Suprapubic skin (tissue), 4 donors: ENCODE measurements at regions not wholly inside any gene's neighbourhood (a gene's known extent, or its start where the extent isn't known, plus 50 kb on each side); places are given as distances from the start of the nearest gene placed in this dataset.

ENCODE experiments used
- DNase-seq, 2 donors: peaks; one replicate each; pipeline ENCODE4 v3.0.0-alpha.2; 2019; ENCODE audit warnings: low spot score in 2 of 2
- H3K27ac ChIP-seq: fragments of 200-600 bp; sonication (generic); one replicate; pipeline ENCODE4 v1.5.1; 2019
- H3K27me3 ChIP-seq: fragments of 200-600 bp; sonication (generic); one replicate; pipeline ENCODE4 v1.5.1; 2019
- H3K36me3 ChIP-seq: fragments of 200-600 bp; sonication (generic); one replicate; pipeline ENCODE4 v1.5.1; 2019
- H3K4me1 ChIP-seq: fragments of 200-600 bp; sonication (generic); one replicate; pipeline ENCODE4 v1.5.1; 2019
- H3K4me3 ChIP-seq: fragments of 200-600 bp; sonication (generic); one replicate; pipeline ENCODE4 v1.5.1; 2019; ENCODE audit warnings: mild to moderate bottlenecking
- H3K9me3 ChIP-seq: fragments of 200-600 bp; sonication (generic); one replicate; pipeline ENCODE4 v1.5.1; 2019
- CTCF ChIP-seq, 2 donors: fragments of 200-600 bp in 1 of 2; fragments of 450-650 bp in 1 of 2; sonication (generic) in 1 of 2; IDR thresholded peaks; one replicate each; pipeline ENCODE4 v1.5.1; 2016 to 2019; ENCODE audit warnings: antibody characterized with exemption in 2 of 2, mild to moderate bottlenecking in 1 of 2, moderate library complexity in 1 of 2
- EP300 ChIP-seq: sonication (generic); formaldehyde crosslinking; IDR thresholded peaks from one replicate; pipeline ENCODE4 v1.6.1; 2017; ENCODE audit warnings: antibody characterized with exemption
- POLR2A ChIP-seq, 2 donors: fragments of 450-650 bp; IDR thresholded peaks; one replicate each; pipeline ENCODE4 v1.6.1; 2017; ENCODE audit warnings: antibody characterized with exemption in 2 of 2, mild to moderate bottlenecking in 2 of 2, moderate library complexity in 2 of 2
- POLR2AphosphoS5 ChIP-seq, 3 donors: sonication (generic); formaldehyde crosslinking; IDR thresholded peaks; one replicate each; pipeline ENCODE4 v1.6.1; 2017; ENCODE audit warnings: antibody characterized with exemption in 3 of 3
- WGBS: methylation state at CpG from one replicate; pipeline ENCODE4 v1.1.5; 2018; 5-methylcytosine and 5-hydroxymethylcytosine counted together

GRCh38 chr9:106420511-106420944 is 442.4 kb upstream of the ZNF462 start:
- no peak overlapping the region for H3K4me3 ChIP-seq
- no peaks in the 10 kb centered on the region for H3K4me1 ChIP-seq
- no peaks in the 10 kb centered on the region for H3K9me3 ChIP-seq
- DNase-seq, result no peak
- WGBS, result 27% methylated on average over 4 of the region's 4 CpGs
- TF ChIP-seq EP300 (no peak), POLR2AphosphoS5 (IDR thresholded peaks at IDR 0.05) (no peak), POLR2A (IDR thresholded peaks at IDR 0.05) (no peak), CTCF (IDR thresholded peaks at IDR 0.05) (no peak)
- no peak overlapping the region for H3K27ac ChIP-seq
- no peaks in the 10 kb centered on the region for H3K27me3 ChIP-seq
- no peaks in the 10 kb centered on the region for H3K36me3 ChIP-seq

DNA sequence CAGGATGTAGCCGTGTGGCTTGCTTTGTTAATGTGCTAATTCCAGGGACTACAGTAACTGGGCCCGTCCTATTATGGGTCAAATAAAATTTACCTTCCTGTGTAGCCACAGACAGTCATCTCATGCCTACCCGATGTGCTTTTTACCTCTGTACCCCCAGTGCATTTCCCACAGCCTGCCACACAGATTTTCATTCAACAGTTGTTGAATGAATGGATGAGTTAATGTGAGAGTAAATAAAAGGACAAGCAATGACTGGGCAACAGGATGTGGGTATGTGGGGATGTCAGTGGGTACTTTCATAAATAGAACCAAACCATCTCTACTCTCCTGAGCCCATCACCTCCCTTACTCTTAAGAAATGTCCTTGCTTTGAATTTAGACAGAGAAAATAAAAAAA is 441.2 kb upstream of the ZNF462 start:
- Histone ChIP-seq H3K4me1 (no peaks in the 10 kb centered on the region), H3K9me3 (no peaks in the 10 kb centered on the region), H3K27ac (no peak overlapping the region), H3K36me3 (no peaks in the 10 kb centered on the region), H3K27me3 (no peaks in the 10 kb centered on the region), H3K4me3 (no peak overlapping the region)
- DNase-seq, result no peak
- WGBS, result 75% methylated on average over 3 of the region's 3 CpGs
- TF ChIP-seq POLR2AphosphoS5 (IDR thresholded peaks at IDR 0.05), result no peak
- no peak for TF ChIP-seq POLR2A (IDR thresholded peaks at IDR 0.05)
- no peak for TF ChIP-seq EP300
- TF ChIP-seq CTCF (IDR thresholded peaks at IDR 0.05), result no peak

GRCh38 chr9:106423575-106423974 is 439.4 kb upstream of the ZNF462 start:
- no peak for TF ChIP-seq POLR2A (IDR thresholded peaks at IDR 0.05)
- TF ChIP-seq POLR2AphosphoS5 (IDR thresholded peaks at IDR 0.05), result no peak
- TF ChIP-seq CTCF (IDR thresholded peaks at IDR 0.05), result no peak
- TF ChIP-seq EP300, result no peak
- no peak for DNase-seq

GRCh38 chr9:106432631-106433030 is 430.3 kb upstream of the ZNF462 start:
- no peak for DNase-seq
- TF ChIP-seq POLR2A (IDR thresholded peaks at IDR 0.05) (no peak), CTCF (IDR thresholded peaks at IDR 0.05) (no peak), EP300 (no peak), POLR2AphosphoS5 (IDR thresholded peaks at IDR 0.05) (no peak)
- Histone ChIP-seq H3K4me1 (no peaks in the 10 kb centered on the region), H3K4me3 (no peak overlapping the region), H3K9me3 (no peaks in the 10 kb centered on the region), H3K36me3 (no peaks in the 10 kb centered on the region), H3K27ac (no peak overlapping the region), H3K27me3 (no peaks in the 10 kb centered on the region)
- WGBS, result 97% methylated on average over 1 of the region's 1 CpG

More at GRCh38 chr9:106423575-106423974, 439.4 kb upstream of the ZNF462 start:
- 83% methylated on average over 2 of the region's 2 CpGs for WGBS
- H3K27me3 ChIP-seq, result no peaks in the 10 kb centered on the region
- no peaks in the 10 kb centered on the region for H3K36me3 ChIP-seq
- H3K9me3 ChIP-seq, result no peaks in the 10 kb centered on the region
- no peak overlapping the region for H3K4me3 ChIP-seq
- H3K4me1 ChIP-seq, result no peaks in the 10 kb centered on the region
- no peak overlapping the region for H3K27ac ChIP-seq

GRCh38 chr9:106438928-106439327 is 424.0 kb upstream of the ZNF462 start:
- Histone ChIP-seq H3K4me3 (no peak overlapping the region), H3K9me3 (no peaks in the 10 kb centered on the region), H3K4me1 (no peaks in the 10 kb centered on the region), H3K27ac (no peak overlapping the region), H3K36me3 (no peaks in the 10 kb centered on the region), H3K27me3 (no peaks in the 10 kb centered on the region)
- no peak for DNase-seq
- no peak for TF ChIP-seq POLR2AphosphoS5 (IDR thresholded peaks at IDR 0.05)
- no peak for TF ChIP-seq EP300
- TF ChIP-seq POLR2A (IDR thresholded peaks at IDR 0.05), result no peak
- no peak for TF ChIP-seq CTCF (IDR thresholded peaks at IDR 0.05)
- WGBS, result 36% methylated on average over 3 of the region's 3 CpGs
